Brain microvascular endothelial cell (primary cell): ENCODE measurements at regions not wholly inside any gene's neighbourhood (a gene's known extent, or its start where the extent isn't known, plus 50 kb on each side); places are given as distances from the start of the nearest gene placed in this dataset.

Experiments
- DNase-seq: peaks from one replicate; pipeline ENCODE4 v3.0.0-alpha.2; 2020
- H3K27ac ChIP-seq: fragments of 250-450 bp; sonication (Bioruptor Pico); 2 replicates; pipeline ENCODE4 v1.5.1; 2020; ENCODE audit warnings: mild to moderate bottlenecking, moderate library complexity
- H3K27me3 ChIP-seq: fragments of 250-450 bp; sonication (Bioruptor Pico); replicated peaks from 2 replicates; pipeline ENCODE4 v1.5.1; 2020; ENCODE audit warnings: mild to moderate bottlenecking
- H3K36me3 ChIP-seq: fragments of 250-450 bp; sonication (Bioruptor Pico); replicated peaks from 2 replicates; pipeline ENCODE4 v1.5.1; 2020; ENCODE audit warnings: mild to moderate bottlenecking
- H3K4me3 ChIP-seq: 2 replicates; pipeline ENCODE4 v1.5.1; 2011; ENCODE audit warnings: low read depth, mild to moderate bottlenecking, control low read depth, low read length, moderate library complexity
- in situ Hi-C: cut with HindIII; loops from 2 replicates; pipeline ENCODE4 v1.10.0; 2017; ENCODE audit warnings: low sequenced_read_pairs, low pct_ligation_motif_present
- TF ChIP-seq, protein P1 (sequence below): IDR thresholded peaks from 2 replicates; pipeline ENCODE4 v1.5.1; 2011; ENCODE audit warnings: low read depth, mild to moderate bottlenecking, moderate library complexity, low read length, control low read depth, inconsistent platforms; ENCODE audit errors: missing control alignments

- no peaks in the 10 kb centered on the region for H3K36me3 ChIP-seq
- H3K27me3 ChIP-seq, result no peaks in the 10 kb centered on the region
- H3K27ac ChIP-seq, result no peak overlapping the region
- TF ChIP-seq, protein P1, sequence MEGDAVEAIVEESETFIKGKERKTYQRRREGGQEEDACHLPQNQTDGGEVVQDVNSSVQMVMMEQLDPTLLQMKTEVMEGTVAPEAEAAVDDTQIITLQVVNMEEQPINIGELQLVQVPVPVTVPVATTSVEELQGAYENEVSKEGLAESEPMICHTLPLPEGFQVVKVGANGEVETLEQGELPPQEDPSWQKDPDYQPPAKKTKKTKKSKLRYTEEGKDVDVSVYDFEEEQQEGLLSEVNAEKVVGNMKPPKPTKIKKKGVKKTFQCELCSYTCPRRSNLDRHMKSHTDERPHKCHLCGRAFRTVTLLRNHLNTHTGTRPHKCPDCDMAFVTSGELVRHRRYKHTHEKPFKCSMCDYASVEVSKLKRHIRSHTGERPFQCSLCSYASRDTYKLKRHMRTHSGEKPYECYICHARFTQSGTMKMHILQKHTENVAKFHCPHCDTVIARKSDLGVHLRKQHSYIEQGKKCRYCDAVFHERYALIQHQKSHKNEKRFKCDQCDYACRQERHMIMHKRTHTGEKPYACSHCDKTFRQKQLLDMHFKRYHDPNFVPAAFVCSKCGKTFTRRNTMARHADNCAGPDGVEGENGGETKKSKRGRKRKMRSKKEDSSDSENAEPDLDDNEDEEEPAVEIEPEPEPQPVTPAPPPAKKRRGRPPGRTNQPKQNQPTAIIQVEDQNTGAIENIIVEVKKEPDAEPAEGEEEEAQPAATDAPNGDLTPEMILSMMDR, result no peak
- DNase-seq, result no peak
- H3K4me3 ChIP-seq, result no peak overlapping the region
- in situ Hi-C loops, result no loop called here
Measured at GRCh38 chr4:32601848-32602247, 1881.7 kb downstream of the PCDH7 start.

- in situ Hi-C loops, result no loop called here
Measured at GRCh38 chr4:32607978-32608377, 1887.8 kb downstream of the PCDH7 start.

GRCh38 chr4:32624943-32625603 is 1904.9 kb downstream of the PCDH7 start:
- no peak for DNase-seq
- Histone ChIP-seq H3K4me3 (no peak overlapping the region), H3K27ac (no peak overlapping the region), H3K36me3 (no peaks in the 10 kb centered on the region), H3K27me3 (no peaks in the 10 kb centered on the region)
- TF ChIP-seq, protein P1, result no peak
- in situ Hi-C loops, result no loop called here

More at GRCh38 chr4:32607978-32608377, 1887.8 kb downstream of the PCDH7 start:
- DNase-seq, result no peak
- H3K36me3 ChIP-seq, result no peaks in the 10 kb centered on the region
- no peak overlapping the region for H3K4me3 ChIP-seq
- no peak overlapping the region for H3K27ac ChIP-seq
- TF ChIP-seq, protein P1, result no peak
- no peaks in the 10 kb centered on the region for H3K27me3 ChIP-seq

DNA sequence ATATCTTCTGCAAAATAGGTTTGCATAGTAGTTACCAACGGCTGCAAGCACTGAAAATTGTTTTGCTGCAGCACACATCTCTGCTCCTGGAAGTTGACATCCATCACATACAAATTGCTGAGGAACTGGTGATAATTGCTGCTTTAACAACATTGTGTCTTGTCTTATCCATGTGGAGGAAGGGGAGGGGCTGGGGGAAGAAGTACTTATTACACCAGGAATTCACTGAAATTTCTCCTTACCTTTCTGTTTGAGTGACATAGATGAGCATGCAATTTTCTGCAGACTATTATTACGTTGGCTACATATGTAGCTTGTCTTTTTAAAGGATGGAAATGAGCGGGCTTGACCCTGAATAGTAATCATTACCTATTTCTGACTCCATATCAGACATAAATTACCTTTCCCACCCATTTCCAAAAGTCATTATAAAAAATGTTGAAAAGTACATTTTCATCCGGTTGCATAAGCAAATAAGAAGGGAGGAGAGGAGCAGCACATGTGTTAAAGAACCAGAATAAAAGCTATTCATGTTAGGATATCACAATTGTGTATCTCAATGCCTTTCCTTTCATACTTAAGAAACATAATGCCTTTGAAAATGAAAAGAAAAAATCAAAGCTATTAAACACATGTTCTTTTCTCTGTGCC is 1905.6 kb downstream of the PCDH7 start:
- TF ChIP-seq, protein P1, result no peak
- no peaks in the 10 kb centered on the region for H3K36me3 ChIP-seq
- no peak overlapping the region for H3K4me3 ChIP-seq
- H3K27ac ChIP-seq, result no peak overlapping the region
- no peaks in the 10 kb centered on the region for H3K27me3 ChIP-seq
- in situ Hi-C loops, result no loop called here
- DNase-seq, result no peak

GRCh38 chr4:32631831-32632230 is 1911.7 kb downstream of the PCDH7 start:
- in situ Hi-C loops, result no loop called here
- TF ChIP-seq, protein P1, result no peak
- no peak overlapping the region for H3K27ac ChIP-seq
- DNase-seq, result no peak
- H3K36me3 ChIP-seq, result no peaks in the 10 kb centered on the region
- H3K27me3 ChIP-seq, result no peaks in the 10 kb centered on the region
- no peak overlapping the region for H3K4me3 ChIP-seq
